Natural killer cell (primary cell): ENCODE measurements at regions not wholly inside any gene's neighbourhood (a gene's known extent, or its start where the extent isn't known, plus 50 kb on each side); places are given as distances from the start of the nearest gene placed in this dataset.

Source experiments
- ATAC-seq, 3 donors: fragments of 150-1000 bp in 2 of 3; fragments of 200-7000 bp in 1 of 3; cut with Tn5 transposase; 1 replicate in 1 of 3; 2 replicates in 2 of 3; pipeline ENCODE4 v1.10.0; 2021; ENCODE audit warnings: mild to moderate bottlenecking in 2 of 3, moderate library complexity in 2 of 3
- DNase-seq, 2 donors: peaks; one replicate each; pipeline versions ENCODE4 v3.0.0 to v3.0.0-alpha.2; 2013 to 2021; ENCODE audit warnings: mixed read lengths in 1 of 2
- H3K27ac ChIP-seq: one replicate; pipeline ENCODE4 v1.5.1; 2013; ENCODE audit warnings: mild to moderate bottlenecking, low read length
- H3K27me3 ChIP-seq: one replicate; pipeline ENCODE4 v1.6.1; 2013; ENCODE audit warnings: low read length; ENCODE audit not compliant: control insufficient read depth, insufficient read depth
- H3K36me3 ChIP-seq: one replicate; pipeline ENCODE4 v1.6.1; 2013; ENCODE audit warnings: low read length; ENCODE audit not compliant: control insufficient read depth, insufficient read depth
- H3K4me1 ChIP-seq: one replicate; pipeline ENCODE4 v1.6.1; 2013; ENCODE audit warnings: low read length; ENCODE audit not compliant: control insufficient read depth, insufficient read depth
- H3K4me3 ChIP-seq: one replicate; pipeline ENCODE4 v1.5.1; 2013; ENCODE audit warnings: low read length
- H3K9me3 ChIP-seq: one replicate; pipeline ENCODE4 v1.6.1; 2013; ENCODE audit warnings: low read length; ENCODE audit not compliant: control insufficient read depth, insufficient read depth
- H3K27ac Mint-ChIP-seq, 2 donors: one replicate each; pipeline ENCODE4 v1.8.0; 2022; ENCODE audit warnings: mild to moderate bottlenecking in 2 of 2, mixed read lengths in 2 of 2, moderate library complexity in 1 of 2
- H3K27me3 Mint-ChIP-seq, 2 donors: one replicate each; pipeline ENCODE4 v1.8.0; 2022; ENCODE audit warnings: low read depth in 2 of 2, mixed read lengths in 2 of 2
- H3K36me3 Mint-ChIP-seq: one replicate; pipeline ENCODE4 v1.8.0; 2022; ENCODE audit warnings: mixed read lengths
- H3K4me1 Mint-ChIP-seq, 2 donors: one replicate each; pipeline ENCODE4 v1.8.0; 2022; ENCODE audit warnings: mixed read lengths in 2 of 2
- H3K4me3 Mint-ChIP-seq: one replicate; pipeline ENCODE4 v1.8.0; 2022; ENCODE audit warnings: mild to moderate bottlenecking, moderate library complexity, mixed read lengths
- H3K9me3 Mint-ChIP-seq, 2 donors: one replicate each; pipeline ENCODE4 v1.8.0; 2022; ENCODE audit warnings: mixed read lengths in 2 of 2
- WGBS: methylation state at CpG from one replicate; pipeline ENCODE4 v1.1.7; 2013; ENCODE audit warnings: missing lambda C conversion rate; ENCODE audit not compliant: insufficient coverage; 5-methylcytosine and 5-hydroxymethylcytosine counted together
- intact Hi-C: fragments of 100-400 bp; cut with micrococcal nuclease; formaldehyde crosslinking; loops from one replicate; pipeline ENCODE4 v1.14.2; 2022
- TF ChIP-seq, protein P1 (sequence below): fragments of 200-600 bp; IDR thresholded peaks from one replicate; pipeline ENCODE4 v1.8.0; 2022; ENCODE audit warnings: antibody characterized with exemption

DNA sequence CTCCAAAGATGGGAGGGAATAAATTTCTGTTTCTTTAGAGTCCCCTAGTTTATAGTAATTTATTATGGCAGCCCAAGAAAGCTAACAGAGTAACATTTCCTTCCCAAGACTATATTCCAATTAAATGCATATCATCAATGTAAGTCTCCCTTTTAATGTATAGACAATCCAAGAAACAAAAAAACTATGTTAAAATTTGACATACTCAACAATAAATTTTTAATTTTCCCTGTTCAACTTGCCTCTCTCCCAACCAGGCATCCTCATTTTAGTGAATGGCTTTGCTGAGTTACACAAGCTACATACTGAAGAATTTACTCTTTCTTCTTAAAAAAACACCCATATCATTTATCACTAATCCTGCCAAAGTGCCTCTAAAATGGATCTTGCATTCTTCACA lies 1357.7 kb downstream of the PCDH9 start:
- no peak overlapping the region for H3K27ac Mint-ChIP-seq
- H3K27me3 Mint-ChIP-seq = no peaks in the 10 kb centered on the region
- H3K36me3 Mint-ChIP-seq = no peaks in the 10 kb centered on the region

DNA sequence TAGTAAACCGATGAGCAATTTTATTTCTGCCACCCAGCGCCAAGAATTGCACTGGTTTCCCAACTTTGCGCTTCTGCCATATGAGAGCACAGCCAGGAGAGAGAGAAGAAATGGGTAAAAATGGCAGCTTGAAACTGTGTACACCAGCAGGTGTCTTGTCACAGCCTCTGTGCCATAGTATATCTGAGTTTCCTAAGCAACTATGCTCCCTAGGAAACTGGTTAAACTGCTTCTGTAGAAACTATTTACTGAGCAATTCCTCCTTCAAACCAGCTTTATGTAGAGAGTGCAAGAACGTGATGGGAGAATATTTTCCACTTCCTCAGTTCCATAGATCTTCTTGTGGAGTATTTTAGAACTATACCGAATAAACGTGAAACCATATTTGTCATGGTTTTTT lies 1361.3 kb downstream of the PCDH9 start:
- H3K4me3 ChIP-seq = no peak overlapping the region
- no peak for ATAC-seq
- TF ChIP-seq, protein P1, sequence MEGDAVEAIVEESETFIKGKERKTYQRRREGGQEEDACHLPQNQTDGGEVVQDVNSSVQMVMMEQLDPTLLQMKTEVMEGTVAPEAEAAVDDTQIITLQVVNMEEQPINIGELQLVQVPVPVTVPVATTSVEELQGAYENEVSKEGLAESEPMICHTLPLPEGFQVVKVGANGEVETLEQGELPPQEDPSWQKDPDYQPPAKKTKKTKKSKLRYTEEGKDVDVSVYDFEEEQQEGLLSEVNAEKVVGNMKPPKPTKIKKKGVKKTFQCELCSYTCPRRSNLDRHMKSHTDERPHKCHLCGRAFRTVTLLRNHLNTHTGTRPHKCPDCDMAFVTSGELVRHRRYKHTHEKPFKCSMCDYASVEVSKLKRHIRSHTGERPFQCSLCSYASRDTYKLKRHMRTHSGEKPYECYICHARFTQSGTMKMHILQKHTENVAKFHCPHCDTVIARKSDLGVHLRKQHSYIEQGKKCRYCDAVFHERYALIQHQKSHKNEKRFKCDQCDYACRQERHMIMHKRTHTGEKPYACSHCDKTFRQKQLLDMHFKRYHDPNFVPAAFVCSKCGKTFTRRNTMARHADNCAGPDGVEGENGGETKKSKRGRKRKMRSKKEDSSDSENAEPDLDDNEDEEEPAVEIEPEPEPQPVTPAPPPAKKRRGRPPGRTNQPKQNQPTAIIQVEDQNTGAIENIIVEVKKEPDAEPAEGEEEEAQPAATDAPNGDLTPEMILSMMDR = no peak
- no peaks in the 10 kb centered on the region for H3K27me3 ChIP-seq
- no peak overlapping the region for H3K27ac ChIP-seq
- 91% methylated on average over 3 of the region's 6 CpGs for whole genome bisulfite sequencing
- Mint-ChIP-seq H3K27ac (no peak overlapping the region), H3K27me3 (no peaks in the 10 kb centered on the region), H3K36me3 (no peaks in the 10 kb centered on the region), H3K4me1 (no peaks in the 10 kb centered on the region), H3K4me3 (no peak overlapping the region), H3K9me3 (peaks cover 3 to 12% of the 10 kb centered on the region in 2 donors)
- intact Hi-C loops = no loop called here
- H3K4me1 ChIP-seq = no peaks in the 10 kb centered on the region
- DNase-seq = no peak
- no peaks in the 10 kb centered on the region for H3K36me3 ChIP-seq
- H3K9me3 ChIP-seq = no peaks in the 10 kb centered on the region

More for the DNA sequence above, 1357.7 kb downstream of the PCDH9 start:
- DNase-seq (no peak), ATAC-seq (no peak)
- peaks cover 3 to 6% of the 10 kb centered on the region in 2 donors for H3K9me3 Mint-ChIP-seq
- Histone ChIP-seq H3K27ac (no peak overlapping the region), H3K4me3 (no peak overlapping the region), H3K27me3 (no peaks in the 10 kb centered on the region), H3K4me1 (no peaks in the 10 kb centered on the region), H3K36me3 (no peaks in the 10 kb centered on the region), H3K9me3 (no peaks in the 10 kb centered on the region)
- intact Hi-C loops = no loop called here
- no peaks in the 10 kb centered on the region for H3K4me1 Mint-ChIP-seq
- H3K4me3 Mint-ChIP-seq = no peak overlapping the region
- TF ChIP-seq, protein P1 = no peak

DNA sequence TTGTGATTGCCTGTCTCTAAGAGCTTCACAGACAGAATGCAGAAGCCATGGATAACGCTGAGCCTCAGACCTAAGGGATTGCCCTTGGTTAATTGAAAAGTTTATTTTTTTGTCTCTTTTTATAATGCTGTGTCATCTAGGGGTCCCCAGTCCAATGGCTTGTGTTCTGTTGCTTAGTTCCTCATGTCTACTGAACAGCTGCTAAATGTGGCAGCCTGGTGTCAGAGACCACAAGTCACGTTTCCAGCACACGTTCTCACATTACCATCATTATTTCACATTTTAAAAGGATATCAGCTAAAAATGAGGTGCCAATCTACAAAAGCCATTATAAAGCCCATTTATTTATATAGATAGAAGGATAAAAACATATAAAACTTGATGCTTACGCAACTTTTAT lies 1362.0 kb downstream of the PCDH9 start:
- DNase-seq (no peak), ATAC-seq (no peak)
- Histone ChIP-seq H3K27ac (no peak overlapping the region), H3K27me3 (no peaks in the 10 kb centered on the region), H3K4me1 (no peaks in the 10 kb centered on the region), H3K9me3 (no peaks in the 10 kb centered on the region), H3K4me3 (no peak overlapping the region), H3K36me3 (no peaks in the 10 kb centered on the region)
- H3K36me3 Mint-ChIP-seq = no peaks in the 10 kb centered on the region
- WGBS = 75% methylated on average over 2 of the region's 4 CpGs
- no peaks in the 10 kb centered on the region for H3K27me3 Mint-ChIP-seq
- no peak overlapping the region for H3K27ac Mint-ChIP-seq
- TF ChIP-seq, protein P1 = no peak
- intact Hi-C loops = no loop called here
- no peak overlapping the region for H3K4me3 Mint-ChIP-seq
- no peaks in the 10 kb centered on the region for H3K4me1 Mint-ChIP-seq
- peaks cover 3 to 10% of the 10 kb centered on the region in 2 donors for H3K9me3 Mint-ChIP-seq

DNA sequence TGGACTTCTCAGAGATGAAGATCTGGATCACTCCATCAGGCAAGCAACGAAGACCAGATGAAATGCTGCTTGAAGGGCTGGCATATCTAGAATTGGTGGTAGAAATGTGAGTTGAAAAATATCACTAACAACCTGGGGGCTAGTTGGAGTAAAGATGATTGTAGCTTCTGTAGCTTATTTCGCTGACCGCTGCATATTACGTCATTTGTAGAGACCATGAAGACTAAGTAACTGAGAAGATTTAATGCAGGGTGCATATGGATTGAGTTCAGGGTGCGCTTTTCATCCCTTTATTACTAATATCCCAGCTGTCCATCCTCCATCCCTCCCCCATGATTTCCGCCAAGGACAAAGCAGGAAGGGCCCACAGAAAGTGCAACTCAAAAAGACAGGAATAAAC lies 1364.0 kb downstream of the PCDH9 start:
- no peaks in the 10 kb centered on the region for H3K36me3 Mint-ChIP-seq
- ATAC-seq (no peak), DNase-seq (no peak)
- no peaks in the 10 kb centered on the region for H3K27me3 Mint-ChIP-seq
- Histone ChIP-seq H3K27ac (no peak overlapping the region), H3K36me3 (no peaks in the 10 kb centered on the region), H3K4me1 (no peaks in the 10 kb centered on the region), H3K27me3 (no peaks in the 10 kb centered on the region), H3K9me3 (no peaks in the 10 kb centered on the region), H3K4me3 (no peak overlapping the region)
- intact Hi-C loops = no loop called here
- no peak overlapping the region for H3K4me3 Mint-ChIP-seq
- 96% methylated on average over 6 of the region's 6 CpGs for WGBS
- H3K4me1 Mint-ChIP-seq = no peaks in the 10 kb centered on the region
- TF ChIP-seq, protein P1 = no peak
- peaks cover 3 to 7% of the 10 kb centered on the region in 2 donors for H3K9me3 Mint-ChIP-seq
- no peak overlapping the region for H3K27ac Mint-ChIP-seq
